ENCODE measurements at regions not wholly inside any gene's neighbourhood (a gene's known extent, or its start where the extent isn't known, plus 50 kb on each side); places are given as distances from the start of the nearest gene placed in this dataset.

DNA sequence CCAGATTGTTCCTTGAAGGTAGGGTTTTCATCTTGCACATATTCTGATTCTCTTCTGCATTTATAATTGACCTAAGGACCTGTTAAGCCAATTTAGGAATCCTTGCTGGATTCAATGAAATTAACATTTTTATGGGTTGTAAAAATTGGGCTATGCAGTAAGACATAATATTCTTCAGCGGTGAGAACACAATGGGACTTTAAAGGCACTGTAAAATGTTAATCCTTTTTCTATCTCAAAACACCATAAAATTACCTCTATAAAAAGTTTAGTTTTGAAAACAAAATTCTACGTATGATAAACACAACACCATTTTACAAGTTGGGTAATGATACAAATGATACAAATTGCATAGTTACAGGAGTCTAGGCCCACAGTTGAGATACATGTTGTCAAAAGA, 169.2 kb upstream of the DTNA start:
- H3K4me3 ChIP-seq (ENCODE audit: low read depth, low read length): no peak overlapping the region
- TF ChIP-seq, protein P1, sequence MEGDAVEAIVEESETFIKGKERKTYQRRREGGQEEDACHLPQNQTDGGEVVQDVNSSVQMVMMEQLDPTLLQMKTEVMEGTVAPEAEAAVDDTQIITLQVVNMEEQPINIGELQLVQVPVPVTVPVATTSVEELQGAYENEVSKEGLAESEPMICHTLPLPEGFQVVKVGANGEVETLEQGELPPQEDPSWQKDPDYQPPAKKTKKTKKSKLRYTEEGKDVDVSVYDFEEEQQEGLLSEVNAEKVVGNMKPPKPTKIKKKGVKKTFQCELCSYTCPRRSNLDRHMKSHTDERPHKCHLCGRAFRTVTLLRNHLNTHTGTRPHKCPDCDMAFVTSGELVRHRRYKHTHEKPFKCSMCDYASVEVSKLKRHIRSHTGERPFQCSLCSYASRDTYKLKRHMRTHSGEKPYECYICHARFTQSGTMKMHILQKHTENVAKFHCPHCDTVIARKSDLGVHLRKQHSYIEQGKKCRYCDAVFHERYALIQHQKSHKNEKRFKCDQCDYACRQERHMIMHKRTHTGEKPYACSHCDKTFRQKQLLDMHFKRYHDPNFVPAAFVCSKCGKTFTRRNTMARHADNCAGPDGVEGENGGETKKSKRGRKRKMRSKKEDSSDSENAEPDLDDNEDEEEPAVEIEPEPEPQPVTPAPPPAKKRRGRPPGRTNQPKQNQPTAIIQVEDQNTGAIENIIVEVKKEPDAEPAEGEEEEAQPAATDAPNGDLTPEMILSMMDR (IDR thresholded peaks at IDR 0.05; ENCODE audit: low read depth, low read length, missing control alignments): no peak
- DNase-seq (ENCODE audit: low read depth): no peak

DNA sequence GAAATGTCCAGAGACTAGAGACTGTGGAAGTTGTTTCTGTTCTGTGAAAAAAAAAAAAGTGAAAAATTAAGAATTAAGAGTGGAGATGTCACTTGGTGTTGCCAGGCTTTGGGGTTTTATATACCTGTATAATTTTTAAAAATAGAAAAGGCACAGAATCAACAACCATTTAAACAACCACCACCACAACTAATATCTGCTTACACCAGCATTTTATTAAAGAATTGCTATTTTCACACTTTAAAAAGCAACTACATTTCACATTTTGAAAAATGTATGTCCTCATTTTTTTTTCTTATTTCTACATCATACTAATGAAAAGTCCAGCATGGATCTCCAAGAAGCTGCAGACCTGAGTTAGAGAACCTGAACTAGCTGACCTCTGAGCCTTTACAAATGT, 167.5 kb upstream of the DTNA start:
- H3K4me3 ChIP-seq (ENCODE audit: low read depth, low read length): no peak overlapping the region
- DNase-seq (ENCODE audit: low read depth): no peak
- TF ChIP-seq, protein P1 (IDR thresholded peaks at IDR 0.05; ENCODE audit: low read depth, low read length, missing control alignments): no peak

DNA sequence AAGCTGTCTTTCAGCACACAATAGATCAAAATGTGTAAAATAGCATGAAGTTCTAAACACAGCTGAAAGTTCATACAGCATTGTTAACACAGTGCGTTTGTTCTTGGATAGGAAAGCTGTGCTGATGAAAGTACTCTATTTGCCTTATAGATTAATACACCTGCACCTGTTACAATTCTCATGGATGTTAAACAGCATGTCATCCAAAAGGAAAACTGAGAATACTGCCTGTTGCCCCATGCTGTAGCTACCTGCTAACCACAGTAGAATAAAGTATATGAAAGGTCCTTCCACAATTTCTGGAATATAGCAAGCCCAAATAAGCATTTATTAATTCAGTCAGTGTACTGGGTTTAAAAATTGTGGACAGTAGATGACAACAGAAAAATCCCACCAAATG, 166.7 kb upstream of the DTNA start:
- TF ChIP-seq, protein P1 (IDR thresholded peaks at IDR 0.05; ENCODE audit: low read depth, low read length, missing control alignments): no peak
- no peak for DNase-seq (ENCODE audit: low read depth)
- no peak overlapping the region for H3K4me3 ChIP-seq (ENCODE audit: low read depth, low read length)

DNA sequence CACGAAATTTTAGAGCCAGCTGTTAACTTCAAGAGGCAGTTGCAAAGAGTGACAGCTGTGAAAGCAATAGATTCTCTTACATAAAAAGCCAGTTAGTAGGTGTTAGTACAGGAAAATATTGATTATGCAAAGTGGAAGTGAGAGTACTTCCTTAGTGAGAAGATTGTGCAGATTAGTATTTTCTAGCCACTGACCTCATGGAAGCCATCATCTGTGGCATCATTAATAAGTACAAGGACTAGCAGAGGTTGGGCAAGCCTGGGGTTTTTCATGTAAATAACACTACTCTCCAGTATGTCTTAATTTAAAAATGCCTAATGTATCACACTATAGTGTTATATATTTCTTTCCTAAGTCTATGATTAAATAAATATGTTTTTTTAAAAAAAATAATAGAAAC, 166.2 kb upstream of the DTNA start:
- H3K4me3 ChIP-seq (ENCODE audit: low read depth, low read length): no peak overlapping the region
- TF ChIP-seq, protein P1 (IDR thresholded peaks at IDR 0.05; ENCODE audit: low read depth, low read length, missing control alignments): no peak
- DNase-seq (ENCODE audit: low read depth): no peak

DNA sequence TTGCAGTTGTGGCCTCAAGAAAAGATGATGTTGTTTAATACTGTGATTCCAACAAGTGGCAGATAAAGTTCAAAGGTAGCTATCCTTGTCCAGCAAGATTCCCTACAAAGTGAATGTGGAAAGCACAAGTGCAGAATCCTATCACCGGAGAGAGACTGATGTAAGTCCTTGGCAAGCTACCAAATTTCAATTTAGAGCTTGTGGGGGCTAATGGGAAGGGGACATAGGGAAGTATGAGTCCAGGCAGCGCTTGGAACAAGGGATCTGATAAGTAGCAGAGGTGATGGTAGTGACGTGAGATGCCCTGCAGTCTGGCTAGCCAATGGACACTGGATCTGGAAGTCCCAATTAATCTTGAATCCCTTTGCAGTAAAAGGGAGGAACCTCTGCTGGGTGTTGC, 165.2 kb upstream of the DTNA start:
- no peak overlapping the region for H3K4me3 ChIP-seq (ENCODE audit: low read depth, low read length)
- TF ChIP-seq, protein P1 (IDR thresholded peaks at IDR 0.05; ENCODE audit: low read depth, low read length, missing control alignments): no peak
- DNase-seq (ENCODE audit: low read depth): no peak

DNA sequence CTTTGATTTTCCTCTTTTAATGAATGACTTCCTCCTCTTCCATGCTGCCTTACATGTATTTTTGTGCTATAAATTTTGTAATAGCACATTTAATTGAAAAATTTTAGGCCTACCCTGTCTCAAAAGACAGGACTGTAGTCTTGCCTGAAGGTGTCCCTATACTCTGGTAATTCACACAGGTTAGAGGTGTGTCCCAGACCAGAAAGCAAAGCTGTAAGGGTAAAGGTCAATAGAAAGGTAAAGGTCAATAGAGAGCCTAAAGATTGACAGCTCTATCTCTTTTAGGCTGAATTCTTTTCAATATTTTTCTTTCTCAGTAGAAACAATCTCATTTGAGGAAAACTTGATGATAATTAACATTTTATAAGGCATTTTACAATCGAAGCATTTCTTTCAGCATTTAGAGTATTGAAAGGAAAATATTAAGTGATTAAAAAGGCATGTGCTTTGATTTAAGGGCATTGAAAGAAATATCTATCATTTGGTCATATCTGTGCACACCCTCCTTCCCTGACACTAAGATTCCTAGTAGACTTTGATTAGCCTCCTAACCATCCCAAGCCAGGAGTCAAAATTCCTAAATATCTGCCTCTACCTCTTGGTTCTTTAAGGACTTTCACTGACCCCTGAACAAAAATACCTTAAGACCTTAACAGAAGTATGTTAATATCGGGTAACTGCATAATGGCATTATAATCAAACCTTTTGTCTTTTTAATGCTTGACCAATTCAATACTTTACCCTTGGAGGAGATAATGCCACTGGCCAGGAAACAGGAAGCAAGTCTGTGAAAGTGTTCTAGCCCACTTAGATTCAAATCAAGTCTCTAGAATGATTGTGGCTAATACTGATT, 161.8 kb upstream of the DTNA start:
- TF ChIP-seq, protein P1 (IDR thresholded peaks at IDR 0.05; ENCODE audit: low read depth, low read length, missing control alignments): no peak
- H3K4me3 ChIP-seq (ENCODE audit: low read depth, low read length): no peak overlapping the region
- no peak for DNase-seq (ENCODE audit: low read depth)

DNA sequence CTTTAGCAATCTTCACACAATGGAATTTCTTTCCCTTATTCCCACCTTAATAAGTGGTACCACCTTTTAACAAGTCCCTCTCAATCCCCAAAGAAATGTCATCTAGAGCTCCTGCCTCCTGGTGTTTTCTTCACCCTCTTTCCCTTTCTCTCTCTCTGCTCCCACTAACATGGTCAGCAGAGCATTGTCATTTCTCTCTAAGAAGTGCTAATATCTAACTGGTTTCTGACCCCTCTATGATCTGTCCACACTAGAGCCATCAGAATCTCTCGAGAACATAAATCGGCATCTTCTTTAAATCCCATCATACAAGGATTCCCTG, 161.2 kb upstream of the DTNA start:
- no peak for DNase-seq (ENCODE audit: low read depth)
- TF ChIP-seq, protein P1 (IDR thresholded peaks at IDR 0.05; ENCODE audit: low read depth, low read length, missing control alignments): no peak
- H3K4me3 ChIP-seq (ENCODE audit: low read depth, low read length): no peak overlapping the region
